ENCODE measurements at regions not wholly inside any gene's neighbourhood (a gene's known extent, or its start where the extent isn't known, plus 50 kb on each side); places are given as distances from the start of the nearest gene placed in this dataset.

DNA sequence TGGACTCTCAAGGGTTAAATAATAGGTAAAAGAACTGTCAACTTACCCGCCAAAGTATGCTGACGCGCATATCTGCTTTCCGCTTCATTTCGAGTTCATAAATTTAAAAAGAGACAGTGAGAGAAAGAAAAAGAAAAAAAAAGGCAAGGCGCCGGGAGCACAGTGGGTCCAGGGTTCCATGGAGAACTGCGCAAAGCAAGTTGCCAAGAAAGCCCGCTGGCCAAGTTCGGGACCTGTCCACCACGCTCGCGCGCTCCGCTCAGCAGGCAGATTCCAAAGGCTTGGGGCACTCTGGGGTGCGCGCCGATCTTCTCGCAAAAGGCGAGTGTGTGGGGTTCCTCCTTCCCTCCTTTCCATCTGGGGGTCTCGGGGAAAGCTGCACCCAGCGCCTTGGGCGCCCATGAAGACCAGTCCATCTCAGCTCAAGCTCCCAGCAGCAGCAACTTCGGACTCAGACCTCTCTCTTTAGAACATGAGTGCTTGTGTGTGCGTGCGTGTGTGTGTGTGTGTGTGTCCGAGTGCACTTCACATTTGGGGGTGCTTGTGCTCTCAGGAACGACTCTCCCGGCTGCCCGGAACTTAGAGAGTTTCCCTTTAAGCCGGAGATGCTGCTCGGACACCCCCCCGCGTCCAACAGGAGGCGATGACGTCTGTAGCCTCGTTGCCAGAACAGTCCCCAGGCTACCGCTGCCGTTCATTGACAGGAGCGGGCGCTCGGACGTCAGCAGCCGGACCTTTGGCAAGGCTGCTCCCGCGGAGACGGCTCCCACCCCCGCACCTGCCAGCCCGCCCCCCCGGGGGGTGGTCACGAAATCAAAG, 180.0 kb downstream of the TBXT start:
- TF ChIP-seq, protein P1, sequence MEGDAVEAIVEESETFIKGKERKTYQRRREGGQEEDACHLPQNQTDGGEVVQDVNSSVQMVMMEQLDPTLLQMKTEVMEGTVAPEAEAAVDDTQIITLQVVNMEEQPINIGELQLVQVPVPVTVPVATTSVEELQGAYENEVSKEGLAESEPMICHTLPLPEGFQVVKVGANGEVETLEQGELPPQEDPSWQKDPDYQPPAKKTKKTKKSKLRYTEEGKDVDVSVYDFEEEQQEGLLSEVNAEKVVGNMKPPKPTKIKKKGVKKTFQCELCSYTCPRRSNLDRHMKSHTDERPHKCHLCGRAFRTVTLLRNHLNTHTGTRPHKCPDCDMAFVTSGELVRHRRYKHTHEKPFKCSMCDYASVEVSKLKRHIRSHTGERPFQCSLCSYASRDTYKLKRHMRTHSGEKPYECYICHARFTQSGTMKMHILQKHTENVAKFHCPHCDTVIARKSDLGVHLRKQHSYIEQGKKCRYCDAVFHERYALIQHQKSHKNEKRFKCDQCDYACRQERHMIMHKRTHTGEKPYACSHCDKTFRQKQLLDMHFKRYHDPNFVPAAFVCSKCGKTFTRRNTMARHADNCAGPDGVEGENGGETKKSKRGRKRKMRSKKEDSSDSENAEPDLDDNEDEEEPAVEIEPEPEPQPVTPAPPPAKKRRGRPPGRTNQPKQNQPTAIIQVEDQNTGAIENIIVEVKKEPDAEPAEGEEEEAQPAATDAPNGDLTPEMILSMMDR (IDR thresholded peaks at IDR 0.05; ENCODE audit: extremely low read depth in 1 of 2, insufficient read depth in 1 of 2, low read depth in 1 of 2, low read length in 2 of 2), result no peak
- no peak for TF ChIP-seq POLR2AphosphoS5 (IDR thresholded peaks at IDR 0.05; ENCODE audit: insufficient read depth, low read depth, low read length)

Data from endothelial cell of umbilical vein (primary cell).